ENCODE measurements at regions not wholly inside any gene's neighbourhood (a gene's known extent, or its start where the extent isn't known, plus 50 kb on each side); places are given as distances from the start of the nearest gene placed in this dataset.
"Not testable (repeated sequence)": the region's sequence is repeated elsewhere in the genome, so short reads cannot be mapped to it uniquely, and the experiment has no call there.

- Mint-ChIP-seq H3K4me3 (no peak overlapping the region), H3K9me3 (no peaks in the 10 kb centered on the region), H3K36me3 (no peaks in the 10 kb centered on the region), H3K27me3 (ENCODE audit: low read depth in 3 of 3) (peaks cover 0 to 3% (median 0%) of the 10 kb centered on the region in 3 donors), H3K4me1 (no peaks in the 10 kb centered on the region), H3K27ac (no peak overlapping the region)
- DNase-seq: no peak
Measured at GRCh38 chr20:51934301-51935002, 132.1 kb upstream of the SALL4 start.

DNA sequence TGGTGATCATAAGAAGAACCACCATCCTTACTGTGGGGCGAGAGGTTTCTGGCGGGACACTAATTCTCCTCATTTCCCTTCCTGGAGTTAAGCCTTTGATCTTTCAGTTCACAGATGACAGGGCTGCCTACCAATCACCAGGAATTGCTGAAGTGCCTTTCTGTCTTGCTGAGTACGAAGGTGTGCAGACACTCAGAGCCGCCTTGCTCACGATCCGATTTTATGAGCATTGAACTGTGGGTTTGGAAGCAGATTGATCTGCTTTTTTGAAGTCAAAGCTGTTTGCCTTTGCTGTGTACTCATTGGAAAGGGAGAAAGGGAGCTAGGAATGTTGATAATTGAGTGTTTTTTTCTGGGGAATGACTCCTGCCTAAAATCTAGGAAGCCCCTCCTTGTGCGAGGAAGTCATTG is 129.1 kb upstream of the SALL4 start:
- H3K27ac Mint-ChIP-seq: no peak overlapping the region
- peaks cover 0 to 3% (median 0%) of the 10 kb centered on the region in 3 donors for H3K27me3 Mint-ChIP-seq (ENCODE audit: low read depth in 3 of 3)
- no peak for DNase-seq
- H3K36me3 Mint-ChIP-seq: no peaks in the 10 kb centered on the region
- H3K4me1 Mint-ChIP-seq: peaks cover 6 to 7% of the 10 kb centered on the region in 2 donors
- no peak overlapping the region for H3K4me3 Mint-ChIP-seq
- no peaks in the 10 kb centered on the region for H3K9me3 Mint-ChIP-seq

DNA sequence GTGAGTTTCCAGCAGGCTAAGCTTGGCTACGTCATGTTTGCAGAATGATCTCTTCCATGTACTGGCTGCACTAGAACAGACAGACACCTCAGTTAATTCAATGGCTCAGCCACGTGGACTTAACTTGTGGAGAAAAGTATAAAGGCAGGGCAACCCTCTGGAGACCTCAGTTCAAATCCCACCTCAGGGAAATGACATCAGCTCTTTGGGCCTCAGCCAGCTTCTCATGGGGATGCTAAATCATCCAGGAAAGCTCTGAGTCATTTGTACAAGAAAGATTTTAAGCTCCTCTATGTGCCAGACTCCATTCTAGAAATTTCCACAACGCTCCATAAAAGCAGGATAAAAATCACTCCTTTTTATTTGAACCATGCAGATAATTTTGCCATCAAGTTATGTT is 128.5 kb upstream of the SALL4 start:
- DNase-seq: no peak
- Mint-ChIP-seq H3K27me3 (ENCODE audit: low read depth in 3 of 3) (peaks cover 0 to 3% (median 0%) of the 10 kb centered on the region in 3 donors), H3K4me3 (no peak overlapping the region), H3K36me3 (no peaks in the 10 kb centered on the region), H3K4me1 (peaks cover 6 to 7% of the 10 kb centered on the region in 2 donors), H3K27ac (no peak overlapping the region), H3K9me3 (no peaks in the 10 kb centered on the region)

DNA sequence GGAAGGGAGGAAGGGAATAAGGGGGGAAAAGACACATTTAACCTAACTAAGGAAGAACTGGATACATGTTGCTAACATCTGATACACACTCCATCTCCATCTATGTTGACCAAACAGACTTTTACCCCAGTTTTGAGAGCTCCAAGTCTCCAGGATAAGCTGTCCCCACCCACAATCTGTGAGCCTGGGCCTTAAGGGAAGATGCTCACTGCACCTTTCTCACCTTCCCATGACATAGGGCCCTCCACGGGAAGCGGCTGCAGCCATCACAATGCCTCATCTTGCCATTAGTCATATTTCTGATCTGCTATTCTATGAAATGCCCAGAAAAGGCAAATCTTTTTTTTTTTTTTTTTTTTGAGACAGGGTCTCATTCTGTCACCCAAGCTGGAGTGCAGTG is 126.6 kb upstream of the SALL4 start:
- no peaks in the 10 kb centered on the region for H3K27me3 Mint-ChIP-seq (ENCODE audit: low read depth in 3 of 3)

GRCh38 chr20:51927970-51928369 is 125.6 kb upstream of the SALL4 start:
- H3K9me3 Mint-ChIP-seq; H3K27me3 Mint-ChIP-seq (ENCODE audit: low read depth in 3 of 3); H3K4me1 Mint-ChIP-seq; H3K36me3 Mint-ChIP-seq; H3K27ac Mint-ChIP-seq; H3K4me3 Mint-ChIP-seq; DNase-seq: not testable (repeated sequence)

More for the DNA sequence above, 126.6 kb upstream of the SALL4 start:
- DNase-seq: no peak
- Mint-ChIP-seq H3K4me3 (no peak overlapping the region), H3K36me3 (no peaks in the 10 kb centered on the region), H3K4me1 (peaks cover 6 to 7% of the 10 kb centered on the region in 2 donors), H3K27ac (no peak overlapping the region), H3K9me3 (no peaks in the 10 kb centered on the region)

DNA sequence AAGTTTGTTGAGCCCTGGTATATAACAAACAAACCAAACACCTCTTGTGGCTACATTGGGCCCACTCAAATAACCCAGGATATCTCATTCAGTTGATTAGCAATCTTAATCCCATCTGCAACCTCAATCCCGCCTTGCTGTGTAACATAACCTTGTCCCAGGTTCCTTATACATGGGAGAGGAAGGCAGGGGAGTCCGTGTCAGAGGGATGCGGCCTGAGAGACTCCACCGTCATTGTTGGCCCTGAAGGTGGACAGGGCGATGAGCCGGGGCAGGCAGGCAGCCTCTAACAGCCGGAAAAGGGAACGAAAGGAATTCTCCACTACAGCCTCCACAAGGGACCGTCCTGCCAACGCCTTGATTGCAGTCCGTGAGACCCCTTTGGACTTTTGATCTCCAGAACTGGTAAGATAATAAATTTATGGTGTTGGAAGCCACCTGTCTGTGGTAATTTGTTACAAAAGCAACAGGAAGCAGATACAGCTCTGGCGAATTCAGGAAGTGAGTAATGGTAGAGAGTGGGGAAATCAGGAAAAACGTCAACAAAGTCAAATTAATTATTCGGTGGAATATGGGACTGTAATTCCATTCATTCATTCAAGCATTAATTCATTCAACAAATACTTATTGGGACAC is 124.5 kb upstream of the SALL4 start:
- no peaks in the 10 kb centered on the region for H3K9me3 Mint-ChIP-seq
- no peaks in the 10 kb centered on the region for H3K36me3 Mint-ChIP-seq
- peak overlapping the region in 1 of 6 donors; percentile 31 for H3K27ac Mint-ChIP-seq

GRCh38 chr20:51924509-51924908 is 122.2 kb upstream of the SALL4 start:
- Mint-ChIP-seq H3K9me3 (no peaks in the 10 kb centered on the region), H3K36me3 (no peaks in the 10 kb centered on the region), H3K4me1 (peaks cover 34% of the 10 kb centered on the region in 2 donors), H3K27ac (no peak overlapping the region), H3K4me3 (no peak overlapping the region), H3K27me3 (ENCODE audit: low read depth in 3 of 3) (peaks cover 0 to 2% (median 0%) of the 10 kb centered on the region in 3 donors)
- no peak for DNase-seq

More for the DNA sequence above, 124.5 kb upstream of the SALL4 start:
- H3K27me3 Mint-ChIP-seq (ENCODE audit: low read depth in 3 of 3): no peaks in the 10 kb centered on the region
- no peak for DNase-seq
- peaks cover 14 to 15% of the 10 kb centered on the region in 2 donors for H3K4me1 Mint-ChIP-seq
- H3K4me3 Mint-ChIP-seq: no peak overlapping the region

- H3K4me3 Mint-ChIP-seq: no peak overlapping the region
- H3K27me3 Mint-ChIP-seq (ENCODE audit: low read depth in 3 of 3): peaks cover 0 to 2% (median 0%) of the 10 kb centered on the region in 3 donors
- H3K27ac Mint-ChIP-seq: peak overlapping the region in 2 of 6 donors; percentile 14 to 53
- no peak for DNase-seq
- peaks cover 34 to 36% of the 10 kb centered on the region in 2 donors for H3K4me1 Mint-ChIP-seq
- H3K36me3 Mint-ChIP-seq: no peaks in the 10 kb centered on the region
- H3K9me3 Mint-ChIP-seq: no peaks in the 10 kb centered on the region
Measured at GRCh38 chr20:51923633-51924032, 121.3 kb upstream of the SALL4 start.

- H3K9me3 Mint-ChIP-seq; DNase-seq; H3K4me3 Mint-ChIP-seq; H3K27me3 Mint-ChIP-seq (ENCODE audit: low read depth in 3 of 3); H3K36me3 Mint-ChIP-seq: not testable (repeated sequence)
- peak overlapping the region in 2 of 6 donors; percentile 53 to 64 for H3K27ac Mint-ChIP-seq
- H3K4me1 Mint-ChIP-seq: peaks cover 34 to 44% of the 10 kb centered on the region in 2 donors
Measured at GRCh38 chr20:51922812-51923211, 120.5 kb upstream of the SALL4 start.

- no peak for DNase-seq
- H3K36me3 Mint-ChIP-seq: no peaks in the 10 kb centered on the region
- peak overlapping the region in 1 of 6 donors; percentile 34 for H3K27ac Mint-ChIP-seq
- peaks cover 32 to 43% of the 10 kb centered on the region in 2 donors for H3K4me1 Mint-ChIP-seq
- H3K27me3 Mint-ChIP-seq (ENCODE audit: low read depth in 3 of 3): peaks cover 0 to 4% (median 0%) of the 10 kb centered on the region in 3 donors
- no peaks in the 10 kb centered on the region for H3K9me3 Mint-ChIP-seq
- no peak overlapping the region for H3K4me3 Mint-ChIP-seq
Measured at GRCh38 chr20:51918561-51918960, 116.2 kb upstream of the SALL4 start.

DNA sequence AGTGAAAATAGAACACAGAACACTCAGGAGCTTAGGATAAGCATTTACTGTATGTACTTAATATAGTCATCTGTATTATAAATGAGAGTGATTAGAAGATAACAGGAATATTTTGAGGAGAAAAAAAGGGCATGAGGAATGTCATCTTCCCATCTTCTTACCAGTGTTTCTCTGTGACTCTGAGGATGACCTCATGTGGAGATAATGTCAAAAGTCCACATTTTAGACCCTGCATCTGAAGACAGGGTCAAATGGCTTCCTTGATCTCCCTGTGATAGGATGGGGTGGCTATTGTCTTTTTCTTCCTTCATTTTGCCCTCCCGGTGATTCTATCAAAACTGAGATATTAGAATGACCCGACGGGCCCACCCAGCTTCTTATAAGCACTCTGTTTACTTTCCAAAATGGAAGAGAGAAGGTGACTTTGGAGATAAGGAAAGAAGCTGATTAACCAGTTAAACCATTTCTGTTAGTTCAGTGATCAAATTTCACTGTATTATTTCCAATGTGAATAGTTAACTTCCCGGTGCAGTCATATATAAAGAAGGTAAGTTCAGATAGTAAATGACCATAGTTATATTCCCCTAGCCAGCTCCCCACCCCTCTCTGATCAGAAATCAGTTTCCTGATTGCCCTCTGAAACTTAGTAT is 115.7 kb upstream of the SALL4 start:
- H3K9me3 Mint-ChIP-seq: no peaks in the 10 kb centered on the region
- H3K27ac Mint-ChIP-seq: peak overlapping the region in 3 of 6 donors; percentile 3 to 34 (median 34)
- H3K36me3 Mint-ChIP-seq: peaks cover 0 to 4% (median 0%) of the 10 kb centered on the region in 3 donors
- peaks cover 29 to 43% of the 10 kb centered on the region in 2 donors for H3K4me1 Mint-ChIP-seq
- DNase-seq: no peak
- H3K27me3 Mint-ChIP-seq (ENCODE audit: low read depth in 3 of 3): peaks cover 0 to 7% (median 0%) of the 10 kb centered on the region in 3 donors
- no peak overlapping the region for H3K4me3 Mint-ChIP-seq

GRCh38 chr20:51916244-51916643 is 113.9 kb upstream of the SALL4 start:
- Mint-ChIP-seq H3K27me3 (ENCODE audit: low read depth in 3 of 3) (peaks cover 0 to 9% (median 3%) of the 10 kb centered on the region in 3 donors), H3K27ac (no peak overlapping the region), H3K36me3 (peaks cover 0 to 4% (median 0%) of the 10 kb centered on the region in 3 donors), H3K9me3 (no peaks in the 10 kb centered on the region), H3K4me1 (peaks cover 17 to 31% of the 10 kb centered on the region in 2 donors), H3K4me3 (no peak overlapping the region)
- no peak for DNase-seq

DNA sequence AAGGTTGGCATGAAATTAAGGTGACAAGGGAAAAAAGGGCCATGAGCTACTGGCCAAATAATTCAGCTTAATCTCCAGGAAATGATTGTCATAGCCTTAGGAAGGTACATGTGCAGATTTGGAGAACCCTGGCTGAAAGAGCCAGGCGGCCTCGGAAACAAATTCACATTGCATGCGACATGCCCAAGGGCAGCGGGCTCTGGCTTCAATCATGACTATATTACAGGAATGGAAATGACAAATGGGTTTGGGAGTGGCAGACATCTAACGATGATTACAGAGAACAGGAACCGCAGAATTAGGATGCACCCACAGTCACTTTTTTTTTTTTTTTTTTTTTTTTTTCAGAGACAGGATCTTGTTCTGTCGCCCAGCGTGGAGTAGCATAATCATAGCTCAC is 112.4 kb upstream of the SALL4 start:
- Mint-ChIP-seq H3K36me3 (peaks cover 0 to 4% (median 0%) of the 10 kb centered on the region in 3 donors), H3K4me3 (no peak overlapping the region), H3K27me3 (ENCODE audit: low read depth in 3 of 3) (peaks cover 0 to 7% (median 3%) of the 10 kb centered on the region in 3 donors), H3K4me1 (peaks cover 6 to 19% of the 10 kb centered on the region in 2 donors), H3K27ac (no peak overlapping the region), H3K9me3 (no peaks in the 10 kb centered on the region)
- no peak for DNase-seq

Data from immature natural killer cell (primary cell).